SK-N-MC (cell line): ENCODE measurements at regions not wholly inside any gene's neighbourhood (a gene's known extent, or its start where the extent isn't known, plus 50 kb on each side); places are given as distances from the start of the nearest gene placed in this dataset.

Experiments used
- DNase-seq: peaks from one replicate; pipeline ENCODE4 v3.0.0-alpha.2; 2011; ENCODE audit warnings: low read depth, low spot score
- H3K27ac ChIP-seq: fragments of 200-600 bp; sonication (generic); 2 replicates; pipeline ENCODE4 v1.5.1; 2016; ENCODE audit warnings: mixed run types
- H3K36me3 ChIP-seq: fragments of 200-600 bp; sonication (generic); 2 replicates; pipeline ENCODE4 v1.6.1; 2017; ENCODE audit warnings: antibody characterized with exemption, low read length, mixed read lengths; ENCODE audit not compliant: insufficient read depth
- H3K4me3 ChIP-seq: fragments of 200-600 bp; sonication (generic); 2 replicates; pipeline ENCODE4 v1.5.1; 2016
- H3K9ac ChIP-seq: fragments of 200-600 bp; sonication (generic); 2 replicates; pipeline ENCODE4 v1.8.0; 2017; ENCODE audit warnings: mixed run types, mixed read lengths; ENCODE audit not compliant: insufficient read length
- H3K9me3 ChIP-seq: fragments of 200-600 bp; sonication (generic); 2 replicates; pipeline ENCODE4 v1.6.1; 2017; ENCODE audit warnings: low read depth, mild to moderate bottlenecking, antibody characterized with exemption, low read length, moderate library complexity, mixed read lengths
- EZH2 ChIP-seq: fragments of 200-600 bp; sonication (generic); IDR thresholded peaks from one replicate; pipeline ENCODE4 v1.6.1; 2017; ENCODE audit warnings: antibody characterized with exemption
- FOXP2 ChIP-seq: optimal IDR thresholded peaks from 2 replicates; pipeline ENCODE3; 2011; ENCODE audit warnings: mild to moderate bottlenecking, moderate library complexity; ENCODE audit not compliant: insufficient read depth; ENCODE audit errors: extremely low read length, control extremely low read depth
- POLR2AphosphoS5 ChIP-seq: IDR thresholded peaks from 2 replicates; pipeline ENCODE4 v1.6.1; 2012; ENCODE audit warnings: mild to moderate bottlenecking, low read depth, low read length, borderline replicate concordance

DNA sequence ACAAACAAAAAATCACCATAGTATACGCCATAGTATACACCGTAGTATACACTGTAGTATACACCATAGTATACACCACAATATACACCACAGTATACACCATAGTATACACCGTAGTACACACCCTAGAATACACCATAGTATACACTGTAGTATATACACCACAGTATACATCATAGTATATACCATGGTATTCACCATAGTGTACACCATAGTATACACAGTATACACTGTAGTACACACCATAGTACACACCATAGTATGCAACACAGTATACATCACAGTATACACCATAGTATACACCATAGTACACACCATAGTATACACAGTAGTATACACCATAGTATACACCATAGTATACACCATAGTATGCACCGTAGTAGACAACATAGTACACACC is 157.6 kb upstream of the ADARB2 start:
- TF ChIP-seq FOXP2, result no peak
- Histone ChIP-seq H3K27ac (no peak overlapping the region), H3K4me3 (no peak overlapping the region), H3K36me3 (no peaks in the 10 kb centered on the region), H3K9me3 (no peaks in the 10 kb centered on the region), H3K9ac (no peak overlapping the region)
- DNase-seq, result no peak

DNA sequence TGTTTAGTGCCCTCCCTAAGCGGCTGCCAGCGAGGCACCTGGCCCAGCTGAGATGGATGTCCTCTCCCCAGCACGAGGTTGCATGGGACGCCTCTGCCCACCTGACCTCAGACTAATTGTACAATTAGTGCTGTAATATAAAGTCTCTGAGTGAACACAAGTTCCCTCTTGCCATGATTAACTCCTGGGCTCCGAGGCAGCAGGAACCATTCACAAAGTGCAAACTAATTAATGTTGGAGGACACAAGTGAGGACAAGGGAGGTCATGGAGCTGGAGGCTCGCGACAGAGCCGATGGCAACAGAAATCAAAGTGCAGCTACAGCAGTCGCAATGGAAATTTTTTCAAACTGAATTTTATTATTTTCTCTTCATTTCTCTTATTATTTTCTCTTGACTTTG is 156.6 kb upstream of the ADARB2 start:
- no peak for TF ChIP-seq FOXP2
- TF ChIP-seq EZH2, result no peak
- TF ChIP-seq POLR2AphosphoS5, result no peak
- no peak overlapping the region for H3K4me3 ChIP-seq
- no peak overlapping the region for H3K27ac ChIP-seq
- no peak overlapping the region for H3K9ac ChIP-seq
- no peak for DNase-seq
- no peaks in the 10 kb centered on the region for H3K36me3 ChIP-seq
- H3K9me3 ChIP-seq, result no peaks in the 10 kb centered on the region

DNA sequence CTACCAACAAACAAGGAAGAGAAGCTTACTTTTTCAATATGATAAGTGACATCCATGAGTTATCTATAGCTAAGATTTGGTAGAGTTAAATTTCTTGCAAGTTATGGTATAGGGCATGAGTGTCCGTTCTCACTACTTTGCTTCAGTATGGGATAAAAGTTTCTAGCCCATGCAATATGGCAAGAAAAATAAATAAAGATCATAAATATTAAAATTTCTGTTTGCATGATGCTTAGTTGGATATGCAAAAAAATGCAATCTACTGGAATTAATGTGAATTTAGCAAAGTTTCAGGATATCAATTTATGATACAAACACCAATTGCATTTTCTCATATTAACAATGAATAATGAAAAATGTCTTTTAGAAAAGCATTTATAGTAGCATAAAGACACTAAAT is 148.7 kb upstream of the ADARB2 start:
- Histone ChIP-seq H3K9me3 (no peaks in the 10 kb centered on the region), H3K4me3 (no peak overlapping the region), H3K27ac (no peak overlapping the region), H3K36me3 (no peaks in the 10 kb centered on the region), H3K9ac (no peak overlapping the region)
- TF ChIP-seq EZH2 (no peak), FOXP2 (no peak), POLR2AphosphoS5 (no peak)
- no peak for DNase-seq

DNA sequence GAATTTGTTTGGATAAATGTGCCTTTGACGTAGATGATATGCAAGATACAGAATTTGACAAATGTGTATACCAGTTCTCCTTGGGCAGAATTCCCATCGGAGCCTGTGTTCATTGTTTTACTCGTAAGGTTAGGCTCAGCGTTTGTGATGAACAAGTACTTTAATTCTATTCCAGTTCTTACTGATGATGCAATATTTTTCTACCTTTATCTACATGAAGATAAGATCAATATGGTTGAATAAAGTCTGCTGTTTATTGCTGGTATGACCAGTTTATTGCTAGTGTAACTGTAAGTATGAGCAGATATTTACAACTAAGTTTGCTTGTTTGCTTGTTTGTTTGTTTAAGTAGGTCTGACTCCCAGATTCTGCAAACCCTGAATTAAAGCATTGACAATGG is 145.4 kb upstream of the ADARB2 start:
- H3K9me3 ChIP-seq, result no peaks in the 10 kb centered on the region
- DNase-seq, result no peak
- no peak overlapping the region for H3K27ac ChIP-seq
- H3K9ac ChIP-seq, result no peak overlapping the region
- TF ChIP-seq FOXP2 (no peak), POLR2AphosphoS5 (no peak), EZH2 (no peak)
- no peak overlapping the region for H3K4me3 ChIP-seq
- H3K36me3 ChIP-seq, result no peaks in the 10 kb centered on the region

DNA sequence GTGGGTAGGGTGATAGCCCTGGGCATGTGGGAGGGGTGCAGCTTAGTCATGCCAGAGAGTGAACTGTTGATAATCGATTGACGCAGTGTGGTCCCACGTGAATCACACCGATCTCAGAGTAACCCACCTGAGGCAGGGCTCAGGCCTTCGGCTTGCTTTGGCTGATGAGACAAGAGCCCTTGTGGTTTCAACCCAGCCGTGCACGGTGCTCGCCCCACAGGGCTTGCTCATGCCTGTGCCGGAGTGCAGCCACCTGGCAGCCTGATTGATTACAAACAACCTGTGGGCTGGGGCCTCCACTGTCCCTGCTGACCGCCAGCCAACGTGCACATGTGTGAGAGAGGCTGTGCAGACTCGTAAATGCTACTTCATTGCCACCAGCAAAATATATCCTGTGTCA is 144.9 kb upstream of the ADARB2 start:
- no peak overlapping the region for H3K27ac ChIP-seq
- H3K36me3 ChIP-seq, result no peaks in the 10 kb centered on the region
- H3K9me3 ChIP-seq, result no peaks in the 10 kb centered on the region
- no peak for TF ChIP-seq POLR2AphosphoS5
- TF ChIP-seq EZH2, result no peak
- TF ChIP-seq FOXP2, result no peak
- no peak for DNase-seq
- H3K4me3 ChIP-seq, result no peak overlapping the region
- H3K9ac ChIP-seq, result no peak overlapping the region

- DNase-seq, result no peak
These were observed 144.3 kb upstream of the ADARB2 start for GRCh38 chr10:1881636-1882035.

GRCh38 chr10:1874533-1874932 is 137.2 kb upstream of the ADARB2 start:
- Histone ChIP-seq H3K9ac (no peak overlapping the region), H3K27ac (no peak overlapping the region), H3K36me3 (no peaks in the 10 kb centered on the region), H3K4me3 (no peak overlapping the region), H3K9me3 (no peaks in the 10 kb centered on the region)
- DNase-seq, result no peak
- TF ChIP-seq EZH2 (no peak), FOXP2 (no peak), POLR2AphosphoS5 (no peak)

More at GRCh38 chr10:1881636-1882035, 144.3 kb upstream of the ADARB2 start:
- no peaks in the 10 kb centered on the region for H3K9me3 ChIP-seq
- TF ChIP-seq FOXP2, result no peak
- no peak for TF ChIP-seq POLR2AphosphoS5
- TF ChIP-seq EZH2, result no peak
- no peak overlapping the region for H3K27ac ChIP-seq
- H3K9ac ChIP-seq, result no peak overlapping the region
- H3K4me3 ChIP-seq, result no peak overlapping the region
- H3K36me3 ChIP-seq, result no peaks in the 10 kb centered on the region

- TF ChIP-seq POLR2AphosphoS5 (no peak), FOXP2 (no peak), EZH2 (no peak)
These were observed 136.5 kb upstream of the ADARB2 start for GRCh38 chr10:1873661-1874315.

GRCh38 chr10:1872151-1872726 is 134.9 kb upstream of the ADARB2 start:
- Histone ChIP-seq H3K36me3 (no peaks in the 10 kb centered on the region), H3K9me3 (no peaks in the 10 kb centered on the region), H3K27ac (no peak overlapping the region), H3K9ac (no peak overlapping the region), H3K4me3 (no peak overlapping the region)
- DNase-seq, result no peak
- no peak for TF ChIP-seq EZH2
- TF ChIP-seq POLR2AphosphoS5, result no peak

More at GRCh38 chr10:1873661-1874315, 136.5 kb upstream of the ADARB2 start:
- no peak overlapping the region for H3K9ac ChIP-seq
- DNase-seq, result no peak
- no peaks in the 10 kb centered on the region for H3K9me3 ChIP-seq
- H3K36me3 ChIP-seq, result no peaks in the 10 kb centered on the region
- H3K4me3 ChIP-seq, result no peak overlapping the region
- H3K27ac ChIP-seq, result no peak overlapping the region
